Activated CD8-positive, alpha-beta T cell treated with anti-CD3 and anti-CD28 coated beads for 36 hours (primary cell): ENCODE measurements at regions not wholly inside any gene's neighbourhood (a gene's known extent, or its start where the extent isn't known, plus 50 kb on each side); places are given as distances from the start of the nearest gene placed in this dataset.

ENCODE experiments used
- ATAC-seq: fragments of 200-7000 bp; cut with Tn5 transposase; one replicate; pipeline ENCODE4 v1.10.0; 2021; ENCODE audit warnings: mild to moderate bottlenecking, moderate library complexity
- CTCF ChIA-PET: fragments of 350-600 bp; sonication (Branson Sonifier 250); formaldehyde crosslinking; loops from one replicate; lab custom pipeline; 2021; ENCODE audit warnings: antibody characterized with exemption; lab: Charles Lee
- POLR2A ChIA-PET: fragments of 350-600 bp; sonication (Branson Sonifier 250); formaldehyde crosslinking; loops from one replicate; lab custom pipeline; 2021; ENCODE audit warnings: antibody characterized with exemption; lab: Charles Lee
- DNase-seq: peaks from one replicate; pipeline ENCODE4 v3.0.0-alpha.2; 2020
- H3K27ac Mint-ChIP-seq: one replicate; pipeline ENCODE4 v1.8.0; 2021; ENCODE audit warnings: mild to moderate bottlenecking, mixed read lengths
- H3K27me3 Mint-ChIP-seq: one replicate; pipeline ENCODE4 v1.8.0; 2021; ENCODE audit warnings: mixed read lengths
- H3K36me3 Mint-ChIP-seq: one replicate; pipeline ENCODE4 v1.8.0; 2021; ENCODE audit warnings: low read depth, mixed read lengths
- H3K4me1 Mint-ChIP-seq: one replicate; pipeline ENCODE4 v1.8.0; 2021; ENCODE audit warnings: low read depth, mixed read lengths
- H3K4me3 Mint-ChIP-seq: one replicate; pipeline ENCODE4 v1.8.0; 2021; ENCODE audit warnings: mild to moderate bottlenecking, moderate library complexity, mixed read lengths
- H3K9me3 Mint-ChIP-seq: one replicate; pipeline ENCODE4 v1.8.0; 2021; ENCODE audit warnings: mixed read lengths
- intact Hi-C: fragments of 100-400 bp; cut with micrococcal nuclease; formaldehyde crosslinking; loops from one replicate; pipeline ENCODE4 v1.10.0; 2022
- TF ChIP-seq, protein P1 (sequence below): fragments of 200-600 bp; IDR thresholded peaks from one replicate; pipeline ENCODE4 v1.8.0; 2022; ENCODE audit warnings: antibody characterized with exemption, mild to moderate bottlenecking

DNA sequence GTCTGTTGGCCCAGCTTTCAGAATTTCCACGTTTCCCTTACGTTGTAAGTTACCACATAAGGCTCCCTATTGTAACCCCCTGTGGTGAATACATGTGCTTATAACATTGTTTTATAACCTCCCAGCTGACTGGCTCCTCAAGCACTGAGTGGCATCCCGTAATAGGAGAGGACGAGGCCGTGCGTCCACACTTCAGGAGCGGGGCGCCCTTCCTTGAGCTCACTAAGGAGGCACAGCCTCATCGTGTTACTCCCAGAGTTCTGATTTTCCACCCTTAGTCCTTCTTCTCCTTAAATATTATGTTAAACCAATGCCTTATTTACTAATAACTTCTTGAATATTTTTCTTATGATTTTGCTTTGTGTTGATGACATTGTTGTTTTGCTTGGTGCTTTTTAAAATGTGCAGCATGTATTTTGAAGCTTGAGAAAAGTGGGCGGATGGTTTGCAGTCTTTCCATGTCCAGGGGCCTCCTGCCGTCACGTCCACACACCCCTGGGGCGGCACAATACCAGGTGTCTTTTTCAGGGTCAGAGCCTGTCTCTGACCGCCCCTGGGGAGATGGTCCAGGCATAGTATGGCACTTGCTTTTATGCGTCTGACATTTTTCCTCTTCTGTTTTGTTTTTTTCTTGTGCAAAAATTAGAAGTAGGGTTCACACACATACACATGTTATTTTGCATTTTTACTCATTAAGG lies 181.8 kb downstream of the DLL1 start:
- Mint-ChIP-seq H3K27me3 (peaks cover 5% of the 10 kb centered on the region), H3K27ac (no peak overlapping the region), H3K9me3 (peaks cover 2% of the 10 kb centered on the region), H3K4me3 (no peak overlapping the region), H3K4me1 (no peaks in the 10 kb centered on the region), H3K36me3 (no peaks in the 10 kb centered on the region)
- TF ChIP-seq, protein P1, sequence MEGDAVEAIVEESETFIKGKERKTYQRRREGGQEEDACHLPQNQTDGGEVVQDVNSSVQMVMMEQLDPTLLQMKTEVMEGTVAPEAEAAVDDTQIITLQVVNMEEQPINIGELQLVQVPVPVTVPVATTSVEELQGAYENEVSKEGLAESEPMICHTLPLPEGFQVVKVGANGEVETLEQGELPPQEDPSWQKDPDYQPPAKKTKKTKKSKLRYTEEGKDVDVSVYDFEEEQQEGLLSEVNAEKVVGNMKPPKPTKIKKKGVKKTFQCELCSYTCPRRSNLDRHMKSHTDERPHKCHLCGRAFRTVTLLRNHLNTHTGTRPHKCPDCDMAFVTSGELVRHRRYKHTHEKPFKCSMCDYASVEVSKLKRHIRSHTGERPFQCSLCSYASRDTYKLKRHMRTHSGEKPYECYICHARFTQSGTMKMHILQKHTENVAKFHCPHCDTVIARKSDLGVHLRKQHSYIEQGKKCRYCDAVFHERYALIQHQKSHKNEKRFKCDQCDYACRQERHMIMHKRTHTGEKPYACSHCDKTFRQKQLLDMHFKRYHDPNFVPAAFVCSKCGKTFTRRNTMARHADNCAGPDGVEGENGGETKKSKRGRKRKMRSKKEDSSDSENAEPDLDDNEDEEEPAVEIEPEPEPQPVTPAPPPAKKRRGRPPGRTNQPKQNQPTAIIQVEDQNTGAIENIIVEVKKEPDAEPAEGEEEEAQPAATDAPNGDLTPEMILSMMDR = no peak
- ATAC-seq = no peak
- DNase-seq = no peak
- ChIA-PET CTCF (interaction anchor here (1.1 kb wide), 1 partner anchor 47 kb away, joined by 3 read pairs; no protein-coding TSS in a partner anchor), POLR2A (no interaction called here)
- intact Hi-C loops = no loop called here

DNA sequence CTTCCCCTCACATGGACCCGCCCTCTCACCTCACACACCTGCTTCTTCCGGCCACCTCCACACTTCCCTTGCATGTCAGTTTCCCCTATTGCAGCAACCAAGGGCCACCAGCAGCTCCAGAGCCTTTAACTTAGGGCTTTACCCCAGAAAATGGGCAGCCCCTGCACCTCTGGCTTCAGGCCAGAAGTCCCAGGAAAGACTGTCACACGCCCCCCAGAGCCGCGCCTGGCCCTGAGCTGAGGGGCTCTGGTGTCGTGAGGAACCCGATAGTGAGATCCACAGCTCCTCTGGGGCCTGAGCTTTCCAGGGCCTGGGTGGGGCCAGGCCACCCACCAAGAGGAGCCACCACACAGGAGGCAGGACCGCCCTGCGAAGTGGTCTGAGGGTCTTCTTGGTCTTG lies 182.4 kb downstream of the DLL1 start:
- Mint-ChIP-seq H3K27me3 (peaks cover 5% of the 10 kb centered on the region), H3K9me3 (peaks cover 2% of the 10 kb centered on the region), H3K36me3 (no peaks in the 10 kb centered on the region), H3K4me1 (no peaks in the 10 kb centered on the region), H3K4me3 (no peak overlapping the region), H3K27ac (no peak overlapping the region)
- ChIA-PET POLR2A (no interaction called here), CTCF (no interaction called here)
- no peak for ATAC-seq
- DNase-seq = no peak
- intact Hi-C loops = no loop called here
- TF ChIP-seq, protein P1 = no peak

DNA sequence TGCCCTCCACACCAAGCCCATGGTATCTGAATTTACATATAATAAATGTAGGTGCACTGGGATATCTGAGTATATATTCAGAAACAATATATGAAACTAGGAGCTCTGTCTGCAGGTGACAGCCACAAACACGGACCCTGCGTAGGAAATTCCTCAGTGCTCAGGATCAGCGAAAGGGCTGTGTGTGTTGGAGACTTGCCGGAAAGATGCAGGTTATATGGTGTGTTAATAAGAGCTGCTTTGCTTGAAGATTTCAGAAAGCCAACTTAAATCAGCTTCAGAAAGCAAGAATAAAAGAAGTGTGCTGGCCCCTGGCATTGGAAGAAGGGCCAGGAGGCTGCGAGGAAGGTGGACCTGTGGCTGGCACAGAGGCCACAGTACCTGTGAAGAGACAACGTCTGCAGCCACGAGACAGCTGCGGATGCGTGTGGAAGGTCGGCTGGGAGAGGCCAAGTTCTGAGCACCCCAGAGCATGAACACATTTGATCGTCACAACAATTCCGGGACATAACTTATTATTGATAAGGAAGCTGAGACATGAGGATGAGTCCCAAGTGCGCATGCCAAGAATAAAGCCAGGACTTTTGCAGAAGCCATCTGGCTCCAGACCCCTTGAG lies 183.2 kb downstream of the DLL1 start:
- H3K27me3 Mint-ChIP-seq = peaks cover 5% of the 10 kb centered on the region
- H3K9me3 Mint-ChIP-seq = peaks cover 2% of the 10 kb centered on the region
- peaks cover 4% of the 10 kb centered on the region for H3K4me1 Mint-ChIP-seq
- H3K27ac Mint-ChIP-seq = no peak overlapping the region
- TF ChIP-seq, protein P1 = no peak
- H3K36me3 Mint-ChIP-seq = no peaks in the 10 kb centered on the region
- ChIA-PET POLR2A (no interaction called here), CTCF (no interaction called here)
- no peak for DNase-seq
- no peak for ATAC-seq
- intact Hi-C loops = no loop called here
- H3K4me3 Mint-ChIP-seq = no peak overlapping the region

DNA sequence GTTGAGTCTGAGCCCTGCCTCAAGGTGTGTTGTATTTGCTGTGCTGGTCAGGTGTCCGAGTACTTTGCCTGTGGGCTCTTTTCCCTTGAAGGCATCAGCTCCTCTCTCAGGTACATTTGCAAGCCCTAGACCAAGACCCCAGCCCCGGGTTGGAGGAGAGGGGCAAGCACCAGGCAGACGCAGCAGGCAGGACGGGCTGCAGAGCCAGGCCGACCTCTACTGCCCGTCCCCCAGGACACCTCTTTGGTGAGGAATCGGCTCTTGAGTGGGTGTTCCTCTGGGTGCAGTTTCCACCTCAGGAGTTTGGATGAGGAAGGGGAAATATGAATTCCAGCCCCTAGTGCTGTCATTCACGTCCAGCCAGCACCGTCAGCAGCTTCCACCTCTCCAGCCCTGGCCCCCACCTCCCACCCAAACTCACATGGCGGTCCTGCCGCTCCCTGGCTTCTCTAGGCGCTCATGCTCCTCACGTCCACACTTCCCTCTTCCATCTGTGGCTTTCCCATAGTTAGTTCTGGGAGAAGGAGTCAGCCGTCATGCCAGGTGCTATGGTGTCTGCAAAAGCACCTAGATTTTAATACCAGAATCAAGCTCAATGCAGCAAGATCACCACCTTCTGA lies 183.9 kb downstream of the DLL1 start:
- TF ChIP-seq, protein P1 = no peak
- ATAC-seq (no peak), DNase-seq (no peak)
- peaks cover 4% of the 10 kb centered on the region for H3K4me1 Mint-ChIP-seq
- no peaks in the 10 kb centered on the region for H3K36me3 Mint-ChIP-seq
- H3K27ac Mint-ChIP-seq = no peak overlapping the region
- intact Hi-C loops = no loop called here
- H3K27me3 Mint-ChIP-seq = peaks cover 5% of the 10 kb centered on the region
- ChIA-PET CTCF (no interaction called here), POLR2A (no interaction called here)
- peaks cover 2% of the 10 kb centered on the region for H3K9me3 Mint-ChIP-seq
- no peak overlapping the region for H3K4me3 Mint-ChIP-seq
